OCI-LY7 (cell line): ENCODE measurements at regions not wholly inside any gene's neighbourhood (a gene's known extent, or its start where the extent isn't known, plus 50 kb on each side); places are given as distances from the start of the nearest gene placed in this dataset.

Experiments used
- BruUV-seq: library from RNA; stranded (reverse); fragments of 400-500 nt; replicated peaks from 2 replicates; lab custom pipeline; 2021; lab: Mats Ljungman, UMichigan
- CTCF ChIA-PET: fragments of 300-600 bp; sonication (Branson Sonifier 250); formaldehyde crosslinking; loops from one replicate; lab custom pipeline; 2022; ENCODE audit warnings: antibody characterized with exemption; ENCODE audit not compliant: unreplicated experiment; lab: Charles Lee
- POLR2A ChIA-PET: fragments of 300-600 bp; sonication (Branson Sonifier 250); formaldehyde crosslinking; loops from one replicate; lab custom pipeline; 2022; ENCODE audit warnings: antibody characterized with exemption; lab: Charles Lee
- DNase-seq: peaks from one replicate; pipeline ENCODE4 v3.0.0-alpha.2; 2015; ENCODE audit warnings: low spot score
- H2AFZ ChIP-seq: fragments of 200-600 bp; sonication (generic), shearing (Covaris generic); 2 replicates; pipeline ENCODE4 v1.6.1; 2014; ENCODE audit warnings: mild to moderate bottlenecking, antibody characterized with exemption, low read length, moderate library complexity
- H3K27ac ChIP-seq: fragments of 200-600 bp; sonication (generic); 2 replicates; pipeline ENCODE4 v1.5.1; 2014; ENCODE audit warnings: mixed run types, low read depth, mild to moderate bottlenecking, moderate library complexity, low read length, inconsistent platforms; ENCODE audit not compliant: poor library complexity, severe bottlenecking
- H3K36me3 ChIP-seq: fragments of 200-600 bp; sonication (generic); 2 replicates; pipeline ENCODE4 v1.6.1; 2014; ENCODE audit warnings: mild to moderate bottlenecking, antibody characterized with exemption, low read length, moderate library complexity, mixed read lengths; ENCODE audit not compliant: insufficient read depth
- H3K4me1 ChIP-seq: fragments of 200-600 bp; sonication (generic); 2 replicates; pipeline ENCODE4 v1.5.1; 2014; ENCODE audit warnings: mild to moderate bottlenecking, low read length; ENCODE audit not compliant: insufficient read depth, poor library complexity, severe bottlenecking
- H3K4me2 ChIP-seq: fragments of 200-600 bp; sonication (generic); 2 replicates; pipeline ENCODE4 v1.6.1; 2014; ENCODE audit warnings: mild to moderate bottlenecking, low read length
- H3K4me3 ChIP-seq: fragments of 200-600 bp; sonication (generic); 2 replicates; pipeline ENCODE4 v1.5.1; 2014; ENCODE audit warnings: mild to moderate bottlenecking, low read depth, low read length; ENCODE audit not compliant: poor library complexity, severe bottlenecking
- H3K79me2 ChIP-seq: fragments of 200-600 bp; sonication (generic); 2 replicates; pipeline ENCODE4 v1.6.1; 2016; ENCODE audit warnings: low read depth, mild to moderate bottlenecking, low read length, moderate library complexity, mixed read lengths; ENCODE audit not compliant: insufficient read depth
- H3K9me2 ChIP-seq: fragments of 200-600 bp; sonication (generic); 2 replicates; pipeline ENCODE4 v1.6.1; 2016; ENCODE audit warnings: mild to moderate bottlenecking, low read length, mixed read lengths; ENCODE audit not compliant: insufficient read depth
- H3K9me3 ChIP-seq: fragments of 200-600 bp; sonication (generic); 2 replicates; pipeline ENCODE4 v1.6.1; 2014; ENCODE audit warnings: mild to moderate bottlenecking, mixed run types, low read length, mixed read lengths
- H4K20me1 ChIP-seq: fragments of 200-600 bp; sonication (generic); 2 replicates; pipeline ENCODE4 v1.6.1; 2014; ENCODE audit warnings: mild to moderate bottlenecking, antibody characterized with exemption, low read length, moderate library complexity, mixed read lengths; ENCODE audit not compliant: insufficient read depth
- EZH2phosphoT487 ChIP-seq: fragments of 200-600 bp; sonication (generic); IDR thresholded peaks from 2 replicates; pipeline ENCODE4 v1.6.1; 2018; ENCODE audit warnings: low read depth, borderline replicate concordance, mild to moderate bottlenecking, mixed run types, antibody characterized with exemption, low read length, moderate library complexity, mixed read lengths
- intact Hi-C: fragments of 100-400 bp; cut with micrococcal nuclease; formaldehyde crosslinking; loops from one replicate; pipeline ENCODE4 v1.10.0; 2022; ENCODE audit not compliant: unreplicated experiment
- TF ChIP-seq, protein P1 (sequence below): fragments of 200-600 bp; sonication (generic); conservative IDR thresholded peaks from 2 replicates; pipeline ENCODE4 v1.5.1; 2014; ENCODE audit warnings: mild to moderate bottlenecking, antibody characterized with exemption, low read length, moderate library complexity, mixed read lengths

DNA sequence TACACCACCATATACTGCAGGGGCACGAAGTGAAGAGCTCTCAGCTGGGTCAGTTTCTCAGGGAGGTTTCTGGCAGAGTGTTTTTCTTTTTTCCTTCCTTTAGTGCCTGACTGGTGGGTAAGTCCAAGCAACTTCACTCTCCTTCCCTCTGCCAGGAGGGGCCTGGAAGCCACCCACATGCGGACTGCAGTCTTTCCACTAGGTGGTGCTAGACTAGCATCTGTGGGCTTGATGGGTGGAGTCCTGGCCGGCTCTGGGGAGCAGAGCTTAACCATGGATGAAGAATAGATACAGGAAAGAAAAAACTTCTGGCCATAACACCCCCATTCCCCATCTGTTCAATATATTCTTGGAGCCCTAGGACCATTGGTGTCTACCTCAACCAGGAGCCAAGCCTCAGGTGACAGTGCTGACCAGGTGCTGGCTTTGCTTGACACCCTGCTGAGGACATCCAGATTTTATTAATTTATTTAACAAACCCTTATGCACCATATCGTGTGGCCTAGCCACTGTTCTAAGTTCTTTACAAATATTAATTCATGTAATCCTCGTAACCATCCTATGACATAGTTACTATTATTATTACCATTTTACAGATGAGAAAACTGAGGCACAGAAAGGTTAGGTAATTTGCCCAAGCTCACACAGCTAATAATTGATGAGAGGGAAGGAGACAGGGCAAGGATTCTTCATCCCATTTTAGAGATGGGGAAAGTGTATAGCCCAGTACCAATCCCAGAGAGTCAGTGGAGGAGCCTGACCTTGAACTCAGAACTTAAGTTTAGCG is 126.7 kb upstream of the CSF3R start:
- no peak overlapping the region for H3K27ac ChIP-seq

DNA sequence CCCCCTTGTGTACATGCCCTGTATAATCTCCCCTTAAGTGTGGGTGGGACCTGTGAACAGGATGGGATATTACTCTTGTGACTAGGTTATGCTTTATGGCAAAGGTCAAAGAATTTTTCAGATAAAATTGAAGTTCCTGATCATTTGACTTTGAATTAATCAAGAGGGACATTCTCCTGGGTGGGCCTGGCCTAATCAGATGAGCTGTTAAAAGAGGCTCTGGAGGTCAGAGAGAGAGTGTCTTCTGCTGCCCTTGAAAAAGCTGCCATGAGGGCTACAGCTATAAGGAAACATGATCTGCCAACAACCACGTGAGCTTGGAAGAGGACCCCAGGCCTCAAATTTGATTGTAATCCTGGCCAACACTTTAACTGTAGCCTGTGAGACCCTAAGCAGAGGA is 125.6 kb upstream of the CSF3R start:
- no peak for DNase-seq
- Histone ChIP-seq H2AFZ (no peak overlapping the region), H3K4me2 (no peak overlapping the region), H3K79me2 (no peaks in the 10 kb centered on the region), H3K4me3 (no peak overlapping the region), H3K9me3 (no peaks in the 10 kb centered on the region), H3K36me3 (no peaks in the 10 kb centered on the region), H3K27ac (no peak overlapping the region), H3K9me2 (no peaks in the 10 kb centered on the region), H4K20me1 (no peaks in the 10 kb centered on the region), H3K4me1 (no peaks in the 10 kb centered on the region)
- POLR2A ChIA-PET, result no interaction called here
- CTCF ChIA-PET, result interaction anchor here (0.5 to 1.0 kb wide), 2 partner anchors 36 to 428 kb away, joined by 3 to 4 read pairs; no protein-coding TSS in a partner anchor
- no TSS peak for BruUV-seq
- intact Hi-C loops, result loop anchor here (2.0 to 10.0 kb wide), 2 partner anchors 97 to 431 kb away; no protein-coding TSS in a partner anchor
- TF ChIP-seq, protein P1, sequence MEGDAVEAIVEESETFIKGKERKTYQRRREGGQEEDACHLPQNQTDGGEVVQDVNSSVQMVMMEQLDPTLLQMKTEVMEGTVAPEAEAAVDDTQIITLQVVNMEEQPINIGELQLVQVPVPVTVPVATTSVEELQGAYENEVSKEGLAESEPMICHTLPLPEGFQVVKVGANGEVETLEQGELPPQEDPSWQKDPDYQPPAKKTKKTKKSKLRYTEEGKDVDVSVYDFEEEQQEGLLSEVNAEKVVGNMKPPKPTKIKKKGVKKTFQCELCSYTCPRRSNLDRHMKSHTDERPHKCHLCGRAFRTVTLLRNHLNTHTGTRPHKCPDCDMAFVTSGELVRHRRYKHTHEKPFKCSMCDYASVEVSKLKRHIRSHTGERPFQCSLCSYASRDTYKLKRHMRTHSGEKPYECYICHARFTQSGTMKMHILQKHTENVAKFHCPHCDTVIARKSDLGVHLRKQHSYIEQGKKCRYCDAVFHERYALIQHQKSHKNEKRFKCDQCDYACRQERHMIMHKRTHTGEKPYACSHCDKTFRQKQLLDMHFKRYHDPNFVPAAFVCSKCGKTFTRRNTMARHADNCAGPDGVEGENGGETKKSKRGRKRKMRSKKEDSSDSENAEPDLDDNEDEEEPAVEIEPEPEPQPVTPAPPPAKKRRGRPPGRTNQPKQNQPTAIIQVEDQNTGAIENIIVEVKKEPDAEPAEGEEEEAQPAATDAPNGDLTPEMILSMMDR, result no peak
- no peak for TF ChIP-seq EZH2phosphoT487

More for the DNA sequence above, 126.7 kb upstream of the CSF3R start:
- Histone ChIP-seq H3K4me1 (no peaks in the 10 kb centered on the region), H4K20me1 (no peaks in the 10 kb centered on the region), H3K36me3 (no peaks in the 10 kb centered on the region), H2AFZ (no peak overlapping the region), H3K4me3 (no peak overlapping the region), H3K9me3 (no peaks in the 10 kb centered on the region), H3K9me2 (no peaks in the 10 kb centered on the region), H3K4me2 (no peak overlapping the region), H3K79me2 (no peaks in the 10 kb centered on the region)
- POLR2A ChIA-PET, result no interaction called here
- DNase-seq, result peak; percentile 76
- CTCF ChIA-PET, result interaction anchor here (0.6 kb wide), 2 partner anchors 10 to 188 kb away, joined by 3 read pairs; no protein-coding TSS in a partner anchor
- intact Hi-C loops, result loop anchor here (1.0 to 10.0 kb wide), 3 partner anchors 95 to 825 kb away; no protein-coding TSS in a partner anchor
- TF ChIP-seq EZH2phosphoT487, result no peak
- TF ChIP-seq, protein P1, result peak; percentile 98
- no TSS peak for BruUV-seq

DNA sequence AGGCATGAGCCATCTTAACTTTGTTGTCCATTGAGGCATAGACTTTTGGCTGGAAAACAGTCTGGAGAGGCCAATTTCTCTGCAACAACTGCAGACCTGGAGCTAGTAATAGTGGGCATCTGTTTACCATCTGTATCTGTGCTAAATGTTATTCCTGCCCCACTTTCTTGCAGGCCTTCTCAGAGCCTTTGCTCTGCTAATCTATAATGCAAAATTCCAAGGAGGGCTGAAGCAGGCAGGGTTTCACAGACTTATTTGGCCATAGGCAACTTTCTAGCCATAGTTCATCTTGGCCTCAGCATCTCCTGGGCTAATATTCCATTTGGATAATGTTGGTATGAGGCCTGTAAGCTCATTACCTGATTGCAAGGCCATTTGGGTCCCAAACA is 124.5 kb upstream of the CSF3R start:
- CTCF ChIA-PET, result no interaction called here
- no peak overlapping the region for H2AFZ ChIP-seq

More for the DNA sequence above, 124.5 kb upstream of the CSF3R start:
- no peak for DNase-seq
- Histone ChIP-seq H3K27ac (no peak overlapping the region), H3K36me3 (no peaks in the 10 kb centered on the region), H3K9me2 (no peaks in the 10 kb centered on the region), H3K4me3 (no peak overlapping the region), H4K20me1 (no peaks in the 10 kb centered on the region), H3K4me2 (no peak overlapping the region), H3K9me3 (no peaks in the 10 kb centered on the region), H3K4me1 (no peaks in the 10 kb centered on the region), H3K79me2 (no peaks in the 10 kb centered on the region)
- no TSS peak for BruUV-seq
- intact Hi-C loops, result loop anchor here (10.0 kb wide), 1 partner anchor 98 kb away; no protein-coding TSS in a partner anchor
- no peak for TF ChIP-seq EZH2phosphoT487
- TF ChIP-seq, protein P1, result no peak
- POLR2A ChIA-PET, result no interaction called here
